CD4-positive, alpha-beta T cell treated with Interleukin-4 for 1 hour (primary cell): ENCODE measurements at regions not wholly inside any gene's neighbourhood (a gene's known extent, or its start where the extent isn't known, plus 50 kb on each side); places are given as distances from the start of the nearest gene placed in this dataset.

Source experiments
- DNase-seq, 2 donors: peaks; one replicate each; pipeline ENCODE4 v3.0.0-alpha.2; 2020 to 2022

DNA sequence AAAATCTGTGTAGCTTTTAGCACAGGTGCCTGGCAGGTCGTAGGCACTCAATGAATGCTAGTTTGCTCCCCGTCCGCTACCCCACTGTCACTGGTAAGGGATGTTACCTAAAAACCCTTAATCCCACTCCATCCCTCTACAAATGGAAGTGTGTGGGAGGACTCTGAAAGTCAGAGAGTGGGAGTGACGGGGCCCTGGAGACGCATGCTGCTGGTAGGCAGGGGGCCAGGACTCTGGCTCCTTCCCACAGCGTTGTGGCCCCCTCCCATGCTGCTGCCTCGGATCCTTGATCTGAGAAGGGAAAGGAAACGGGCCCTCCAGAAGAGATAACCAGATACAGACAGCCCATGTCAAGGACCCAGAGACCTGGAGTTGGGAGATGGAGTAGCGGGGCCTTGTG is 249.3 kb downstream of the HAUS1 start:
- DNase-seq, result no peak

GRCh38 chr18:46356278-46357033 is 252.3 kb downstream of the HAUS1 start:
- DNase-seq, result no peak

DNA sequence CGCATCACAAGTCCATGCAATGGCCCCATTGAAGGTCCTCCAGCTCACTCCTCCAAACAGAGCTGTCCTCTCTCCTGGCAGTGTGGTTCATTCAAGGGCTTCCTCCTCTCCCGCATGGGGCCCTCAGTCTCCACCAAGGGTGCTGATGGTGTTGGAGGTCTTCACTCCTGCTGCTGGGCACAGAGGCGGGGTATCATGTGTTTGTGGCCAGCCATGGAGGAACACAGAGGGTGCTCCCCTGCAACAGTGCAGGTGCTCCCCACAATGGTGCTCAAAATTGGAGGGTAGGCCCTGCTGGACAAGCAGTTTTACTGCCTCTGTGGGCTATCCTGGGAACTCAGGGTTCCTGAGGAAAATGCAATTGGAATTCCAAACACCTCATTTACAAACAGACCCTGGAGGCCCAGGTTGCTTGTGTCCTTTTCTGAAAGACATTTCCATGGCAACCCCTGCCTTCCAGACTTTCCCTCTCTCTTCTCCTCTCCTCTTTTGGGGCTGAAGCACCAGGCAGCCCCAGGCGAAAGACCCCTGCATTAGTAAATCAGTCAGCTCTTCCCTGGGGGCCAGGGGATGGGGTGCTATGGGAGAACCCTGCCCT is 256.0 kb downstream of the HAUS1 start:
- no peak for DNase-seq

GRCh38 chr18:46360866-46361265 is 256.7 kb downstream of the HAUS1 start:
- DNase-seq, result no peak

GRCh38 chr18:46362533-46362932 is 258.3 kb downstream of the HAUS1 start:
- no peak for DNase-seq

DNA sequence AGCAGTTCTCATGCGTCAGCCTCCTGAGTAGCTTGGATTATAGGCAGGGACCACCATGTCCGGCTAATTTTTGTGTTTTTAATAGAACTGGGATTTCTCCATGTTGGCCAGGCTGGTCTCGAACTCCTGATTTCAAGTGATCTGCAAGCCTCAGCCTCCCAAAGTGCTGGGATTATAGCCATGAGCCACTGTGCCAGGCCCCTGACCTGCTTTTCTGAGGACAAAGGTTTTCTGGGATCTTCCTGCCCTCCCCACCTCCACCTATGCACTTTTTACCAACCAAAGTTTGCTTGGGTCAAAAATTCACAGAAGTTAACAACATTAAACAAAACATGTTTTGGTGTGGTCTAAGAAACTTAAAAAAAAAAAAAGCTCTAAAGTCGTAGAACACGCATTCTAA is 259.9 kb downstream of the HAUS1 start:
- DNase-seq, result no peak

GRCh38 chr18:46366201-46366600 is 262.0 kb downstream of the HAUS1 start:
- DNase-seq, result no peak

DNA sequence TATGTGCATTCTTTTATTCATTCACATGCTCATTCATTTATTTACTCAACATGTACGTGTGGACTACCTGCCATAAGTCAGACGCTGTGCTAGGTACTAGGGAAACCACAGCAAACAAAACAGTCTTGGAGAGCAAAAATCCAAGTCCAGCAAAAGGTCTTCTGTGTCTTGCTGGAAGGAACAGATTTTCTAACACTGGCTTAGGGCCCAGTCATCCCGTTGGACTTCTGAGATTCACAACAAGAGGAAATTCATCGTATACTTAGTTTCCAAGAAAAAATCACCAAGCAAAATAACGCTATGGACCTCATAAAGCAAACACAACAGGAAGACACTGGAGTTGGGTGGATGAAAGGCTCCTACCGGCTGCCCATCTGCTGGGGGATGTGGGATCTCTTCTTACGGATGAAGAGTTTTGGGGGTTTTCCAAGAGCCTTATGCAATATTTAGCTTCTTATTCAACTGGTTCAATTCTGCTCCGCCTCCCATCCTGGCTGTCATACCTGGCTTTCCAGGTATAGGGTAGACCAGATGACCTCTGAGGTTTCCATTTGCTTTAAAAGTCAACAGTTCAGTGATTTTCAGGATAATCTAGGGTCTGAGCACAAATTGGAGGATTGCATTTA is 262.7 kb downstream of the HAUS1 start:
- DNase-seq, result no peak

GRCh38 chr18:46369323-46369722 is 265.1 kb downstream of the HAUS1 start:
- DNase-seq, result no peak

DNA sequence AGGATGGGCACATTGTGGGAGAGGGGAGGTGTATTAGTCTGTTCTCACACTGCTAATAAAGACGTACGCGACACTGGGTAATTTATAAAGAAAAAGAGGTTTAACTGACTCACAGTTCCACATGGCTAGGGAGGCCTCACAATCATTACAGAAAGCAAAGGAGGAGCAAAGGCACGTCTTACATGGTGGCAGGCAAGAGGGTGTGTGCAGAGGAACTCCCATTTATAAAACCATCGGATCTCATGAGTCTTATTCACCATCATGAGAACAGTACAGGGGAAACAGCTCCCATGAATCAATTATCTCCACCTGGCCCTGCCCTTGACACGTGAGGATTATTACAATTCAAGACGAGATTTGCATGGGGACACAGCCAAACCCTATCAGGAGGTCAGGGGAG is 266.7 kb downstream of the HAUS1 start:
- no peak for DNase-seq

DNA sequence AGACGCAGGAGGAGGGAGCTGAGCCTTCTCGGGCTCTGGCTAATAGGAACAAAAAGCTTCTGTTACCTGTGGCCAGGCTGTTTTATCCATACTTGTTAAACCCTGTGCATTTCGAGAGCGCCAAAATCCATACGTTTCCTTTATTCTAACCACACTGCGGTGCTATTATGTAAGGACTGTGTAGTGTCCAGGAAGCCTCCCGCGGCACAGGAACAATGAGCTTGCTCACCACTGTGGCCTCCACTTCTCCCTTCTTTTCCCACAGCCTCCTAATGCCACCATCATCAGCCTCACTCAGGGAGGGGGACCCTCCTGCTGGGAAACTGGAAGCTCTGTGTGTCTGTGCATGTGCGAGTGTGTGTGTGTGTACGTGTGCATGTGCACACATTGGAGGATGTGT is 268.5 kb downstream of the HAUS1 start:
- no peak for DNase-seq

- no peak for DNase-seq
Observed at GRCh38 chr18:46373131-46373530, 268.9 kb downstream of the HAUS1 start.

DNA sequence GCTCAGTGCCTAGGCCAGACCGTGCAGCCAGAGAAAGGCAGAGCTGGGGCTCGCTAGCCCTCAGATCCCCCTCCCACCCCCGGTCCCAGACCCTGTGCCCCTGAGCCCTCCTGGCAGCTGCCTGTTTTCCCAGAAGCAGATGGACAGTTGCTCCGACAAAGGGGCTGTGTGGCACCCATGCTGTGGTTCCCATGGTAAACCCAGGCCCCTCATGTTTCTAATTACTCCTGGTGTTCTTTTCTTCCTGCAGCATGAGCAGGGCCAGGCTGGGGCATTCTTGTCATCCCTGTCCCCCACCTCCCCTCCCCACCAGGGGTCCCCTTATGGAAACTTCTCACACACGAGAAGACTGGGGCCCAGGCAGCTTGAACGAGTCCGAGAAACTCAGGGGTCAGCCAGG is 269.6 kb downstream of the HAUS1 start:
- DNase-seq, result no peak

GRCh38 chr18:46374850-46375249 is 270.7 kb downstream of the HAUS1 start:
- no peak for DNase-seq

- DNase-seq, result no peak
Observed at GRCh38 chr18:46377557-46377956, 273.4 kb downstream of the HAUS1 start.

GRCh38 chr18:46378126-46378863 is 274.1 kb downstream of the HAUS1 start:
- DNase-seq, result no peak

DNA sequence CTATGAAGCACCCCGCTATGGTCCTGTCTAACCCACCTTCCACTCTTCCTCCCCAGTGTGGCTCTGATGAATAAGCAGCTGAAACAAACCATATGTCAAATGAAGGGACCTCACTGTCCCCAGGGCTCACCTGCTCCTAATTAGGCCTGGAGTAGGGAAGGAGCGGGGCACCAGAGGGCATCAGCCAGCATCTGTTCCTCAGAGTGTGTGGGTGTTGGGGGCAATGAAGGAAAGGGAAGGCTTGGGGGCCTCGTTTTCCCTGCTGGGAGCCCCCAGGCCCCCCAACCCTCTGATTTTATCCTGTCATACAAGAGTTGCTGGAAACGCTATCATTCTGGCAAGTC is 274.7 kb downstream of the HAUS1 start:
- DNase-seq, result no peak

DNA sequence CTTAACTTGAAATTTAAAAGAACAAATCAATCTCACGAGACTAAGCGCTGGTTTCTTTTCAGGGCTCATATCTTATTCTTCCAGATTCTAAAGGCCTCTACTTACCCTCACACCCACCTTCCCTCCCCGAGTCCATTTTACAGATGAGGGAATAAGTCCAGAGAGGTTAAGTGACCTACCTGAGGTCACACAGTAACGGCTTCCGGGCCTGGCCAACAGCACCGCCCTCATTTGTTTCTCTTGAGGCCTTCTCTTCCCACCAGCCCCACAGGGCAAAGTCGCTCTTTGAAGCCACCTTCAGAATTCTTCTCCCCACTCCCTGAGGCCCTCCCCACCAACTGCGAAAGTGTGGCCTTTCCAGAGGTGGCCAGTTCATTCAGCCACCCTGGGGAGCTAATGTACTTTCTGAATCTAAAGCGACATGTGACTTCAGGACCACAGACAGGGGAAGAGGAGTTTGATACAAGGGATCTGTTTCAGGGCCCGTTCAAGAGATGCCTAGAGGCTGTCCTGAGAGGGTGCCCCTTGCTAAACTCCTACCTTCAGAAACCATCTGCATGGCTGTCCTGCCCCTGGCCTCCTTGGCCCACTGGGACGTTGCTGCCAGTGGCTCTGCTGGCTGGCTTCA is 275.3 kb downstream of the HAUS1 start:
- no peak for DNase-seq

DNA sequence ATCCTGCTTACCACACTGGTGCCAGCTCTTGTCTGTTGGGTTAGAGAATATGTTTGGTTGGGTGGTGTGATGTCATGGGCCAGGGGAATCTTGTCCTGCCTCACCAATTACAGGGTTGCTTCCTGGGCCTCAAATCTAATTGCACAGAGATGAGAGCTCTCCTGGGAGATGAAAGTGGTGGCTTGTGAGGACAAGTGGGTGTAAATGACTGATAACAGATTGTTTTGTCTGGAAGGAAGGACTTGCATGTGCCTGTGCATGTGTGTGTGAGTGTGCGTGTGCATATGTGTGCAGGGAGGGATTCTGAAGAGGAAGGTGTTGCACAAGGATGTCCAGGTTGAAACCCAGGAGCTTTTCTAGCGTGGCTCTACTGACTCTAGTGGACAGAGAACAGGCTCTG is 271.9 kb downstream of the LOXHD1 start:
- DNase-seq, result no peak

DNA sequence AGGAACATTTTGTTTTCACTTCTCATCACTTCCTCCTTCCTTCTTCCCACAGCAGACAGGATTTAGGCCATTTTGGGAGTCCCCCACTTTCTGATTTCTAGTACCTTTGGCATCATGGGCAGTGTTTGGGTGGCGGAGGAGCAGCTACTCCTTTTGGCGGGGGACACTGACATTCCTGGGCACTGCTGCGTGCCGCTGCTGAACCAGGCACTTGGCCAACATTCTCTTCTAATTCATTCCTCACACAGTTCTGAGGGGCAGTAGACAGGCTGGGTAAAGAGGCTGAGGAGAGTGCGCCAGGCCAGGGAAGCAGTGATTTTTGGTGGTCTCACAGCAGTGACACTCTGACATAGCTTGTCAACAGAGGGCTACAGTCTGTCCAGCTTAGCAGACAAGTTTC is 270.2 kb downstream of the LOXHD1 start:
- DNase-seq, result no peak

- DNase-seq, result no peak
Observed at GRCh38 chr18:46387441-46388131, 269.4 kb downstream of the LOXHD1 start.

- no peak for DNase-seq
Observed at GRCh38 chr18:46388286-46388685, 268.7 kb downstream of the LOXHD1 start.

DNA sequence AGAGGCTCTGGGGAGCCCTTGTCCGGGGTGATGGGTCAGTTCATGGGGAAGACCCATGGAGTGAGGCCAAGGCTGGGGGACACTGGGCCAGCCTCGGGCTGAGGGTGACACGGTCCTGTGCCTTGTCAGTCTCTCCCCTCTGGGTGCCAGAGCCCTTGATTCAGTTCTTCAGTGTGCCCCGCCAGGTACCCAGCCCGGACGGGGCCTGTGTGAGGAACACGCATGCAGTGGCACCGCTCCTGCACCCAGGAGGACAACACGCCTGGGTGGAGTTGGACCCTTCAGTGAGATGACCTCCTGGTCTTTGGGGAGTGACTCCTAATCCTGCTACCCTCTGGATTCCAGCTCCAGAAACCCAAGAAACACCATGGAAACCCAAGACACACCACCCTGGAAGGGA is 264.4 kb downstream of the LOXHD1 start:
- no peak for DNase-seq
